HG03060 (cell line): ENCODE measurements at regions not wholly inside any gene's neighbourhood (a gene's known extent, or its start where the extent isn't known, plus 50 kb on each side); places are given as distances from the start of the nearest gene placed in this dataset.

Source experiments
- ATAC-seq: cut with Tn5 transposase; IDR thresholded peaks from one replicate; pipeline ENCODE4 v1.9.1; 2021; ENCODE audit warnings: low read depth, moderate number of reproducible peaks; ENCODE audit not compliant: unreplicated experiment

DNA sequence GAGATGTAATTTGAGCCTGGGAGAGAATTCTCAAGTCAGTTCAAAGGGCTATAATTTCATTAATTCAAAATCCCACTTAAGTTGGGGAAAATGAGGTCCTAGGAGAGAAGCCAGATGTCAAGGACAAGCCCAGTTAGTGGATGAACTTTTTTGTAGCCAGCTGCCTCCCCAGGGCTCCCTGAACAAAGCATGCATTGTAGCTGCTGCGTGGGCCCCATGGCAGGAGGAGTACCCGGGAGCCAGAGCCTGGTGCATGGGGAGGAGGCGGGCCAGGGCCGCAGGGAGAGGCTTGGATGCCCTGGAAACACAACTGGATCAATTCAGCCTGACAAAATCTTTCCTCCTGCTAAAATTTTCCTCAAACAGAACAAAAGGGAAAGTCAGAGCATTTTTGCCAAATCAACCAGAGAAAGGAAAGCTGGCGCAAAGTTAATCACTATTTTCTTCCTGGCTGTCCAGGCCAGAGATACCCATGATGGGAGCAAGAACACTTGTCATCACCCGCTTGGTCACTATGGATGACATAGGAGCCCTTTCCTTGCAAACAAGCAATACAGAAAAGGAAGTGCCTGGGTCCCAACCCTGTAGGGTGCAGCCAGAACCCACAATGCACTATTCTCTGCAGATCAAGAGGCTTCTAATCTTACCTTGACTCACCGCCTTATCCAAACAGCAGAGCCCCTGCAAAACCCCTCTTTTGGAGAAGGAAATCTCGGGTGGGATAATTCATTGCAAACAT, 248.1 kb upstream of the RAB4A start:
- ATAC-seq, result no peak

DNA sequence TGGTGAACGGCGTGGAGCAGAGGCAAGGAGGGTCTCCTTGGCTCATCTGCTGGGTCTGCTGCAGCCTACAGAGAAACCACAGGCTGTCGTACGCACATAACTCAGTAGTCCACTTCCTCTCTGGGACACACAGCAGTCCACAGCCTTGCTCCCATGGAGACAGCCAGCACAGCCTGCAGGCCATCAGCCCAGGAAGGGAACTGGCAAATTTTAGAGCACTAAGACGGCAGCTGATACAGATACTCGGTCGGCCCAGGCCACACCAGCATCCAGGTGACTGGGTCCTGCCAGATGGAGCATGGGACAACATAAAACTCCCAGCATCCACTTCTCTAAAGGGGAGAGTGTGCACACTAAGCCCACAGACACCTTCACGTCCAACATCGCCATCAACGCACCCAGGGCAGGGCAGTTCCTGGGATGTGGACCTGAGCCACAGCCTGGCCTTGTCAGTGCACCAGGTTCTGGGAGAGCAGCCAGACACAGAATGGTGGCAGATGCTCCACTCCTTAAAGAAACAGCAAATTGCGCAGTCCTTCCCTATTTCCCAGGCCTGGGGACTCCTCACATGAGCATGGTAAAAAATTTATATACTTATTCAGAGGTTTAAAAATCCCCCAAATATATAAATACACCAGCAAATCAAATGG, 247.1 kb upstream of the RAB4A start:
- no peak for ATAC-seq

DNA sequence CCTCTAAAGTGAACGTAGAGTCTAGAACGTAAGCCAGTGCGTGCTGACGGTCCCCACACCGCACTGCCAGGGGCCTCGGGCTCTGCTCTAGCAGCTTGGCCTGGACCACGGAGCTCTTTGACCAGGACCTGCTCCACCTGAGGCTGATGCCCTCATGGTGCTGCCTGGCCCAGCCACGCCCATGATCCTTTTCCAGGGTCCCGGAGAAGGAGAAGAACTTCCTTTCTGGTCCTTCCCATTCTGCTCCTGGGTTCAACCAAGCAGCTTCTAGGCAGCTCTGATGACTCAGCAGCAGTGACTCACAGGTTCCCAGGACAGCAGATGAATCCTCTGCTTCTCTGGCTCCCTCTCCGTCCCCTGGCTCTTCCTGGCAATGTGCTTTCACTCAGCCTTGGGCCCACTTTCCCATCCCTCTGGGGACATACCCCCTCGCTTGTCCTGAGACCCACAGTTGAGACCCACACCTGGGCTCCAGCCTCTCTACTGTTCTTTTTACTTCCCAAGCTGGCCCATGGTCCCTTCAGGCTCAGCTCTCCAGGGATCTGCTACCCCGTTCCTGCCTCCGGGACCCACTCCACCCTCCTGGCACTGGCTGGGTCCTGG, 246.3 kb upstream of the RAB4A start:
- ATAC-seq, result no peak

DNA sequence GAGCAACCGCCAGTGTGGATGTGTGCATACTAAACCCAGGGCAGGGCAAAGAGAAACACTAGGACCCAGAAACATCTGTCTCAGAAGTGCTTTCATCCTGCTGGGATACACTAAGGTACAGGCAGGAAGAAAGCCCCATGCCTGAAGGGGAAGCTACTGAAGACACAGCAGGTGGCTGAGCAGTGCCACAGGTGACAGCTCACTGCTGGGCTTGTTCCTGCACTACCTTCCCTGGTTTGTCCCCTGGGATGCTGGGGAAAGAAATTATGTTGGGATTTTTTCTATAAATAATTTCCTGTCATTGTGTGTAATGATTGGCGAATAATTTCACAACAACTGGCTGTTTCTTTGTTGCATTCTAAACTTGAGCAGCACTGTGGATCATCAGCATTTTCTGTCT, 245.3 kb upstream of the RAB4A start:
- no peak for ATAC-seq

- ATAC-seq, result no peak
Observed at GRCh38 chr1:229027158-229027557, 243.8 kb upstream of the RAB4A start.

DNA sequence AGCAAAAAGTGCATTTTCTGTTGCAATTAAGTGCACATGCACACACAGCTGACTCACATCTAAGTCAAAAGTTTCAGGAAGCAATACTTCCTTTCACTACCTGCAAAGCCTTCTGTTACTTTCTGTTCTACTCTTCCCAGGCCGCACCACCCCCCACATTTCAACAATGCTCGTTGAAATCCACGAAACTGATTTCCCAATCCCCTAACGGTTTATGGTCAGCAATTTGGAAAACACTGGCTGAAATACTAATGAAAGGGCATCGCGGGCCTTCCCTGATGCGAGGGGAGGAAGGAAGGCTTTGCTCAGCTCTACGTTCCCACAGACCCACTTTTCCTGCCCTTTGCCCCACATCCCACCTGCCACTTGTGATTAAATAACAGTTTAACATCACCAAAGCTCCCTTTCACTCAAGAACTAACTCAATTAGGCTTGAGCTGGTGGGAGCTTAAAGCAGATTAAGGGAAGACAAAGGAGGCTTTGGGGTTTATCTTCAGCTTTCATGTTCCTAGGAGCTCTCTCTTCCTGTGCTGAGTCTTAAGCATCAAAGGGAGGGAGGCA, 243.2 kb upstream of the RAB4A start:
- no peak for ATAC-seq

DNA sequence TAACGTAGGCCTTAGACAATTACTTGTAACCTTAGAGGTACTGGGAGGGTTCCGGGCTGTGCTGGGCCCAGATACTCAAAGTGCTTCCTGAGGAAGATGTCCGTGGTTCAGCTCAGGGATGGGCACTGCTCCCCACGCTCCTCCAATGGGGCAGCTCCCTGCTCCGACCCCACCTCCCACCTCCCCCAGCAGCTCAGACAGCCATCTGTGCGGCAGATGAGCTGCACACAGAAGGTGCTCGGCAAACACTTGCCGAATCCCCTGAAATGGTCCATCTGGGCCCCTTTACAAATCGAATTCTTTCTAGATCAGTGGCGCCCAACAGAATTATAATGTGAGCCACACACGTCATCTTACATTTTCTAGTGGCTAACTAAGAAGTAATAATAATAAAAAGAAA, 242.4 kb upstream of the RAB4A start:
- no peak for ATAC-seq

- ATAC-seq, result no peak
Observed at GRCh38 chr1:229028987-229029878, 241.7 kb upstream of the RAB4A start.

DNA sequence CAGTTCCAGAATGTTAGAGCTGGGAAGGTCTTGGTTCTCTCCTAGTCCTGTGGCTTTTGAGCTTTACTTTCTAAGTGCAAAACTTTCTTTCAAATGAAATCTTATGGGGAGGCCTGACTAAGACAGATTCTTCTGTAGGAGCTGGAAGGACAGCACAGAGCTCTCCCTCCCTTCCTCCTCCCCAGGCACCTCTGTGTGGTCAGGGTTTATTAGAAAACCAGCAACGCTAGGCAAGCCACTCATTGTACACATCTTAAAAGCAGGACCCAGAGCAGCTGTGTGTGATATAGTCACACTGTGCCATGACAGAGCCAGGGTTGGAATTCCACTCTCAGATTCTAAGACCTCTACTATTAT, 241.1 kb upstream of the RAB4A start:
- ATAC-seq, result no peak

- no peak for ATAC-seq
Observed at GRCh38 chr1:229030630-229031029, 240.3 kb upstream of the RAB4A start.

GRCh38 chr1:229031061-229031460, 239.8 kb upstream of the RAB4A start:
- no peak for ATAC-seq

- ATAC-seq, result no peak
Observed at GRCh38 chr1:229031481-229032341, 239.2 kb upstream of the RAB4A start.

GRCh38 chr1:229032375-229032774, 238.5 kb upstream of the RAB4A start:
- no peak for ATAC-seq

DNA sequence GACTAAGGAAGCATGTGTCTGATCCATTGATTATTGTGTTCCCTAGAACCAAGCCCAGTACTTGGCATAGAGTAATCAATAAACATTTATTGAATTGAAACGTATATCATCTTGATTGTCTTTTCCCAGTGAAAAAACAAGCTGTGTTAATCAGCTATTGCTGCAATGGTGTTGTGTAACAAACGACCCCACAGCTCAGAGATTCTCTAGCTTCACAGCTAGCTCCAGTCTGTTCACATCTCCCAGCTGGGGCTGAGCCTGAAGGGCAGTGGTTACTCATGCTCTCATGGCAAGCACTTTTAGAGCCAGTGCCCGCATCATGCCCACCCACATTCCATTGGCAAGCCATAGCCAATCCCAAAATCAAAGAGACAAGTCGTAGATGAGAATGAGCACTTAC, 237.4 kb upstream of the RAB4A start:
- ATAC-seq, result no peak

DNA sequence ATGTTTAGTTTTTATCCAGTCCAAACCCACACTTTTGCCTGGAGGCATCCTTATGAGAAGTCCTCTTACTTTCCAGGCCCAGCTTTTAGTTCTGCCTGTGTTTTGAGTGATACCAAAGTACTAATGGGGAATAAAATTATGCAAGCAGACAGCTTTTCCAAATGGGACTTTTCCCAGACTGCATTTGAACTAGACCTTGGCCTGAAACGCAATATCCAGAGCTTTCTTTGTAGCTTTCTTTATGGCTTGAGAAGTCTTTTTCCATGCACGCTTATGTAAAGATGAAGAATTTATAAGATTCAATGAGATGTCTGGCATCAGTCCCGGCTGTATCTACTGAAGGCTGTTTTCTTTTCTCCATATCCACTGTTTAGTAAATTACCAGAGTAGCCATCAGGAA, 236.6 kb upstream of the RAB4A start:
- no peak for ATAC-seq

DNA sequence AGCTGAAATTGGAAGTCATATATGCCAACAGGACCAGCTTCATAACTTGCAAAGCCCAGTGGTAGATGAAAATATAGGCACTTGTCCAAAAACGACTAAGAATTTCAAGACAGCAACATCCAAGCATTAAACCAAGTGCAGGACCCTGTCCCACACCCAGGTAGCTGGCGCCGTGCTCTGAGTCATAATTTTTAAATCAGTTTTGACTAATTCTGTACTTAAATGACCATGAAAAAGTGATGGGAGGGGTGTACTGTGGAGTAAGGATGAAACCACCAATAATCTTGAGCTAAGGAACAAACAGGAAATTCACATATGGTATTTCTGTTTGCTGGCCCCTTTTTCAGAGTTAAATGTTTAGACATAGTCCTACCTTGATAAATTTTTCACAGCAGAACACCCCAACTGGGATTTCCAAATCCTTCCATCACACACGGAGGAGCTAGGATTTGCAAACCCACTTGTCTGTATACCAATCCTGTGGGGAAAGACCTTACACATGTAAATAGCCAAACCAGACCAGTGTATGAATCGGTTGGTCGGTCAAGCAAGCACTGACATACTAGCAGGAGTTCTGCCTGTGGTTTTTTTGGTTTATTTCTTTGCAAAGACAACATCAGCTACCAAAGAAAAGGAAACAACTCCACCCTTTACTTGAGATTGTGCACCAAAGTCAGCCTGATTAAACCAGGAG, 235.7 kb upstream of the RAB4A start:
- ATAC-seq, result peak; percentile 59

DNA sequence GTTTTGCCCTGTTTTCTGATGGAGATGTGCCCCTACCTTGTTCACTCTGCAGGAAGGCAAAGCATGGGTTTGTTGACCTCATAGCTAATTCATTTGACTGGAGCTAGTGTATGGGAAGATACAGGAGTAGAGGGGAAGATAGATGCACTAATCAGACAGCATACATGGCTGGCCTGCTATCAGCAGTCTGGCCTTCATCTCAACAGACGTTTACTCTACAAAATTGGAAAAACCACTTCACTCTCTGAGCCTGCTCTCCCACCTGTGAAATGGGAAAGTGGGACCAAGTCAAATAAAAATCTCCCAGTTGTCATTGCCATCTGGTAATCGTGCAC, 235.2 kb upstream of the RAB4A start:
- ATAC-seq, result no peak

DNA sequence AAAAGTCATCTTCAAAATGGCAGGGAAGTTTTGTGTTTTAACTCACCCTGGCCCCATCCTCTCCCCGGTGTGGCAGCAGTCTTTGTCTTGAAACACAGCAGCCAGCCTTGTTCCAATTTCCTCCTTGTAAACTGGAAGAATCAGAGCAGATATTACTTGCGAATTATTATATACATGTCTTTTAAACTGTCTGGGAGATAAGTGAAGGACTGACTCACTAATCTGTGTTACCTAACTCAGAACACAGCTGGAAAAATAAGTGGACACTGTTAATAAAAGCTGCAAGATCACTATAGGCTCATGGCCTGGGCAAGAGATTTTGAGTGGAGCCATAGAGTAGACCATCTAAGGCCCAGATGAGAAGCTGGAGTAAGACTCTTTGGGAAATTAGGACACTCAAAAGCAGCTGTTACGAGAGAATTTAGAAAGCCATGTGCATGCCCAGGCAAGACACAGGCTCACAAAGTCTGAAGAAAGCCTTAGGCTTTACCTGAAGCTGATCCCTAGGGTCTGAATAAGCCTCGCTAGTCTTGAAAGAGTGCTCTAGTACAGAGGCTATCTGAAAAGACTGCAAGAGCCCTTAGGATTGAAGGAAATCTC, 233.0 kb upstream of the RAB4A start:
- no peak for ATAC-seq
